HEK293 (cell line): ENCODE measurements at regions not wholly inside any gene's neighbourhood (a gene's known extent, or its start where the extent isn't known, plus 50 kb on each side); places are given as distances from the start of the nearest gene placed in this dataset.
"Not testable (repeated sequence)": the region's sequence is repeated elsewhere in the genome, so short reads cannot be mapped to it uniquely, and the experiment has no call there.

ENCODE experiments used
- CTCF ChIA-PET: fragments of 350-600 bp; formaldehyde crosslinking; extraction: SDS; loops from one replicate; lab custom pipeline; 2021; ENCODE audit warnings: antibody characterized with exemption; lab: Yijun Ruan, JAX
- POLR2A ChIA-PET: fragments of 300-600 bp; formaldehyde crosslinking; extraction: SDS; loops from one replicate; lab custom pipeline; 2020; ENCODE audit warnings: antibody characterized with exemption, inconsistent platforms; lab: Yijun Ruan, JAX
- H3K27ac ChIP-seq: fragments of 200-500 bp; sonication (Bioruptor generic); 2 replicates; pipeline ENCODE4 v1.5.1; 2014; ENCODE audit warnings: low read depth, low read length, control low read depth, inconsistent platforms; ENCODE audit errors: extremely low read depth
- H3K36me3 ChIP-seq, 2 experiments: fragments of 200-500 bp in 1 of 2; sonication (Bioruptor generic) in 1 of 2; 1 replicate in 1 of 2; 2 replicates in 1 of 2; pipeline ENCODE4 v1.5.1; 2014 to 2017; ENCODE audit warnings: inconsistent platforms in 2 of 2, low read length in 2 of 2; ENCODE audit not compliant: control insufficient read depth in 2 of 2, insufficient read depth in 1 of 2
- H3K4me1 ChIP-seq: fragments of 200-500 bp; sonication (Bioruptor generic); 2 replicates; pipeline ENCODE4 v1.5.1; 2014; ENCODE audit warnings: mild to moderate bottlenecking, low read length, inconsistent platforms; ENCODE audit not compliant: control insufficient read depth, insufficient read depth
- H3K4me3 ChIP-seq: 2 replicates; pipeline ENCODE4 v1.5.1; 2011; ENCODE audit warnings: low read depth, mild to moderate bottlenecking, control low read depth, low read length, moderate library complexity
- H3K9me3 ChIP-seq: fragments of 200-500 bp; sonication (Bioruptor generic); 2 replicates; pipeline ENCODE4 v1.5.1; 2014; ENCODE audit warnings: low read depth, low read length, inconsistent platforms; ENCODE audit not compliant: control insufficient read depth, insufficient read depth
- GLI4 ChIP-seq: fragments of 450-650 bp; formaldehyde crosslinking; IDR thresholded peaks from 2 replicates; pipeline ENCODE4 v1.5.1; 2016; ENCODE audit warnings: missing biosample characterization, missing genetic modification characterization
- KLF8 ChIP-seq: fragments of 450-650 bp; formaldehyde crosslinking; IDR thresholded peaks from 2 replicates; pipeline ENCODE4 v1.5.1; 2016; ENCODE audit warnings: missing biosample characterization, missing genetic modification characterization
- PRDM1 ChIP-seq: fragments of 450-650 bp; formaldehyde crosslinking; IDR thresholded peaks from 2 replicates; pipeline ENCODE4; 2016; ENCODE audit warnings: missing biosample characterization, missing genetic modification characterization
- REPIN1 ChIP-seq: fragments of 450-650 bp; formaldehyde crosslinking; IDR thresholded peaks from 2 replicates; pipeline ENCODE4 v1.5.1; 2017; ENCODE audit warnings: missing biosample characterization, missing genetic modification characterization, low read depth
- ZBTB11 ChIP-seq: fragments of 450-650 bp; formaldehyde crosslinking; conservative IDR thresholded peaks from 2 replicates; pipeline ENCODE4 v1.5.1; 2016; ENCODE audit warnings: low read depth, missing biosample characterization, missing genetic modification characterization
- ZBTB17 ChIP-seq: fragments of 450-650 bp; formaldehyde crosslinking; IDR thresholded peaks from 2 replicates; pipeline ENCODE4 v1.5.1; 2016; ENCODE audit warnings: missing biosample characterization, missing genetic modification characterization
- ZBTB20 ChIP-seq: fragments of 450-650 bp; formaldehyde crosslinking; IDR thresholded peaks from 2 replicates; pipeline ENCODE4 v1.5.1; 2016; ENCODE audit warnings: missing biosample characterization, missing genetic modification characterization
- ZBTB8A ChIP-seq: fragments of 450-650 bp; formaldehyde crosslinking; IDR thresholded peaks from 2 replicates; pipeline ENCODE4 v1.5.1; 2016; ENCODE audit warnings: missing biosample characterization, missing genetic modification characterization
- ZFHX2 ChIP-seq: fragments of 450-650 bp; formaldehyde crosslinking; conservative IDR thresholded peaks from 2 replicates; pipeline ENCODE4 v1.5.1; 2016; ENCODE audit warnings: missing biosample characterization, missing genetic modification characterization
- ZNF133 ChIP-seq: fragments of 450-650 bp; formaldehyde crosslinking; IDR thresholded peaks from 2 replicates; pipeline ENCODE4 v1.5.1; 2016; ENCODE audit warnings: missing biosample characterization, missing genetic modification characterization
- ZNF274 ChIP-seq, 2 experiments: fragments of 200-500 bp in 1 of 2; fragments of 450-650 bp in 1 of 2; sonication (Bioruptor generic) in 1 of 2; formaldehyde crosslinking in 1 of 2; IDR thresholded peaks; 2 replicates each; pipeline versions ENCODE4 v1.5.1 to v1.6.1; 2014 to 2016; ENCODE audit warnings: borderline replicate concordance in 1 of 2, inconsistent platforms in 1 of 2, low read length in 1 of 2, missing biosample characterization in 1 of 2, missing genetic modification characterization in 1 of 2
- ZNF426 ChIP-seq: fragments of 450-650 bp; formaldehyde crosslinking; IDR thresholded peaks from 2 replicates; pipeline ENCODE4 v1.5.1; 2017; ENCODE audit warnings: missing biosample characterization, missing genetic modification characterization, mild to moderate bottlenecking, inconsistent platforms, moderate library complexity
- ZNF433 ChIP-seq: fragments of 450-650 bp; formaldehyde crosslinking; IDR thresholded peaks from 2 replicates; pipeline ENCODE4 v1.5.1; 2016; ENCODE audit warnings: missing biosample characterization, missing genetic modification characterization, low read depth
- ZNF449 ChIP-seq: fragments of 450-650 bp; formaldehyde crosslinking; IDR thresholded peaks from 2 replicates; pipeline ENCODE4 v1.5.1; 2017; ENCODE audit warnings: missing biosample characterization, mild to moderate bottlenecking, missing genetic modification characterization, moderate library complexity
- ZNF629 ChIP-seq: fragments of 450-650 bp; formaldehyde crosslinking; IDR thresholded peaks from 2 replicates; pipeline ENCODE4 v1.5.1; 2017; ENCODE audit warnings: missing biosample characterization, missing genetic modification characterization
- ZNF664 ChIP-seq: fragments of 450-650 bp; formaldehyde crosslinking; IDR thresholded peaks from 2 replicates; pipeline ENCODE4 v1.5.1; 2016; ENCODE audit warnings: missing biosample characterization, missing genetic modification characterization
- ZSCAN30 ChIP-seq: fragments of 450-650 bp; IDR thresholded peaks from 2 replicates; pipeline ENCODE4 v1.5.1; 2018; ENCODE audit warnings: missing biosample characterization, mild to moderate bottlenecking, missing genetic modification characterization, moderate library complexity

GRCh38 chr3:74832925-74833324 lies 218.5 kb upstream of the CNTN3 start:
- POLR2A ChIA-PET: no interaction called here
- TF ChIP-seq ZNF449 (no peak), KLF8 (no peak), GLI4 (no peak), ZNF274 (IDR thresholded peaks at IDR 0.05; ENCODE audit: low read length) (no peak), ZNF274 (tag by site-specific recombination; IDR thresholded peaks at IDR 0.05; ENCODE audit: borderline replicate concordance) (no peak), ZFHX2 (tag by site-specific recombination) (no peak), PRDM1 (tag by site-specific recombination) (no peak), ZNF426 (tag by site-specific recombination) (no peak), ZNF664 (no peak), ZBTB8A (no peak), ZSCAN30 (tag by site-specific recombination) (no peak), REPIN1 (tag by site-specific recombination) (no peak), ZNF433 (tag by site-specific recombination) (no peak), ZNF629 (no peak), ZNF133 (tag by site-specific recombination) (no peak), ZBTB11 (no peak), ZBTB20 (tag by site-specific recombination) (no peak), ZBTB17 (no peak)
- no peak overlapping the region for H3K4me3 ChIP-seq
- H3K4me1 ChIP-seq: no peaks in the 10 kb centered on the region
- no peak overlapping the region for H3K27ac ChIP-seq
- no peaks in the 10 kb centered on the region for H3K9me3 ChIP-seq
- CTCF ChIA-PET: no interaction called here
- H3K36me3 ChIP-seq: no peaks in the 10 kb centered on the region

GRCh38 chr3:74830845-74831244 lies 216.4 kb upstream of the CNTN3 start:
- H3K36me3 ChIP-seq, H3K27ac ChIP-seq, H3K4me1 ChIP-seq, H3K9me3 ChIP-seq, H3K4me3 ChIP-seq, POLR2A ChIA-PET, CTCF ChIA-PET: not testable (repeated sequence)

- H3K36me3 ChIP-seq, H3K4me3 ChIP-seq, CTCF ChIA-PET, H3K27ac ChIP-seq, POLR2A ChIA-PET, H3K9me3 ChIP-seq, H3K4me1 ChIP-seq: not testable (repeated sequence)
Observed at GRCh38 chr3:74825404-74825803, 210.9 kb upstream of the CNTN3 start.
